ENCODE measurements at regions not wholly inside any gene's neighbourhood (a gene's known extent, or its start where the extent isn't known, plus 50 kb on each side); places are given as distances from the start of the nearest gene placed in this dataset.
"Not testable (repeated sequence)": the region's sequence is repeated elsewhere in the genome, so short reads cannot be mapped to it uniquely, and the experiment has no call there.

DNA sequence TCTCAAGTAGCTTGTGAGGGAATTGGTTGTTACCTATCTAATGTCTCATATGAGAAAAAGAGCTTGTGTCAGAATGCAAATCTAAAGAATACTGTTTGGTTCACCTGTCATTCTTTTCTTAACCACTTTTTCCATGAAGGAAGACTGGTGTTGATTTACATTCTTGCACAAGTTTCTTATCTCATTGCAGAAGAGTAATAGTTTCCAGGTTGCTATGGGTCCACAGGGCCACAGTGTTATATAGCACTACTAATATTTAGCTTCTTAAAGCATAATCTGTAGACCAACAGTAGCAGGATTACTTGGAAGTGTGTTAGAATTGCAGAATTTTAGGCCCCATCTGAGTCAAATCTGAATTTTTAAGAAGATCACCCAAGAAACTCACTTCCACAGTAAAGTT, 697.5 kb downstream of the GBE1 start:
- no peak overlapping the region for H3K27ac ChIP-seq (replicated peaks in 1 of 4)
- no peaks in the 10 kb centered on the region for H3K4me1 ChIP-seq
- no peak overlapping the region for H3K4me3 ChIP-seq
- H3K36me3 ChIP-seq = no peaks in the 10 kb centered on the region
- no peak for DNase-seq (ENCODE audit: extremely low spot score)
- no peaks in the 10 kb centered on the region for H3K27me3 ChIP-seq
- intact Hi-C loops (cut with DNase I) = no loop called here
- H3K9me3 ChIP-seq = peaks cover 0 to 7% (median 2%) of the 10 kb centered on the region in 4 donors
- TF ChIP-seq POLR2A (IDR thresholded peaks at IDR 0.05; ENCODE audit: low read depth) = no peak
- no peak for TF ChIP-seq POLR2AphosphoS5 (IDR thresholded peaks at IDR 0.05)
- no peak for TF ChIP-seq EP300 (IDR thresholded peaks at IDR 0.05)
- TF ChIP-seq, protein P1, sequence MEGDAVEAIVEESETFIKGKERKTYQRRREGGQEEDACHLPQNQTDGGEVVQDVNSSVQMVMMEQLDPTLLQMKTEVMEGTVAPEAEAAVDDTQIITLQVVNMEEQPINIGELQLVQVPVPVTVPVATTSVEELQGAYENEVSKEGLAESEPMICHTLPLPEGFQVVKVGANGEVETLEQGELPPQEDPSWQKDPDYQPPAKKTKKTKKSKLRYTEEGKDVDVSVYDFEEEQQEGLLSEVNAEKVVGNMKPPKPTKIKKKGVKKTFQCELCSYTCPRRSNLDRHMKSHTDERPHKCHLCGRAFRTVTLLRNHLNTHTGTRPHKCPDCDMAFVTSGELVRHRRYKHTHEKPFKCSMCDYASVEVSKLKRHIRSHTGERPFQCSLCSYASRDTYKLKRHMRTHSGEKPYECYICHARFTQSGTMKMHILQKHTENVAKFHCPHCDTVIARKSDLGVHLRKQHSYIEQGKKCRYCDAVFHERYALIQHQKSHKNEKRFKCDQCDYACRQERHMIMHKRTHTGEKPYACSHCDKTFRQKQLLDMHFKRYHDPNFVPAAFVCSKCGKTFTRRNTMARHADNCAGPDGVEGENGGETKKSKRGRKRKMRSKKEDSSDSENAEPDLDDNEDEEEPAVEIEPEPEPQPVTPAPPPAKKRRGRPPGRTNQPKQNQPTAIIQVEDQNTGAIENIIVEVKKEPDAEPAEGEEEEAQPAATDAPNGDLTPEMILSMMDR (IDR thresholded peaks at IDR 0.05) = no peak

DNA sequence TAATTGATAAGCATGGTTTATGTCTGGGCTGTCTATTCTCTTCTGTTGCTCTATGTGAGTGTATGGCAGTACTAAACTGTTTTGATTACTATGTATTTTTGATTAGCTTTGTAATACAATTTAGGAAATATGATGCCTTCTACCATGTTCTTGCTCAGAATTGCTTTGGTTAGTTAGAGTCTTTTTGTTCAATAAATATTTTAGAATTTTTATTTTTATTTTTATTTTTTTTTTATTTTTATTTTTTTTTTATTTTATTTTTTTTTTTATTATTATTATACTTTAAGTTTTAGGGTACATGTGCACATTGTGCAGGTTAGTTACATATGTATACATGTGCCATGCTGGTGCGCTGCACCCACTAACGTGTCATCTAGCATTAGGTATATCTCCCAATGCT, 710.3 kb downstream of the GBE1 start:
- no CpG with 5 or more reads among the region's 2 CpGs for WGBS
- DNase-seq (ENCODE audit: extremely low spot score); H3K36me3 ChIP-seq; intact Hi-C loops (cut with DNase I); H3K27me3 ChIP-seq; H3K27ac ChIP-seq (replicated peaks in 1 of 4); H3K9me3 ChIP-seq; H3K4me1 ChIP-seq; H3K4me3 ChIP-seq: not testable (repeated sequence)

DNA sequence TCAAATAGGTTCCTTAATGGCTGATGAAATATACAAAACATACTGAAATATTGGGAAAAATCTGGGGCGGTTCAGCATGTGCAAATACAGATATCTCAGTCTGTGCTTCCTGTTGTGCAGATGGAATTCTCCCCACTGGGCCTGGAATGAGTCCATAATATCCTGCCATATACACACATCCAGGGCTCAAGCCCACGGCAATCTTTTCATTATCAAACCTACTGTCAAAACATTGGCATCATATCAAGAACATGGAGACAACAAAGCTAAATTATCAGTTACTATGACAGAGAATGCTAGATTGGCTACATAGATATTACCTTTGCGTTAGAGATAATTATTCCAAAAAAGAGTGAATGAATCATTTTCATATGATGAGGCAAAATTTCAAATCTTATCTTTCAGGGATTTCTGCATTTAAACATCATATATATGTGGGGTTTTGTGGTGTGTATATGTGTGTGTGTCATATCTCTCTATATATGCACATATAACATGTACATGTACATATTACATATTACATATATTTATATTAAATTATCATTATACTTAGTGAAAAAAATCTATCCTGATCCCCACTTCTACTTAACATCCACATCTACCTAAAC, 713.3 kb downstream of the GBE1 start:
- WGBS = 58% methylated on average over 3 of the region's 3 CpGs
- TF ChIP-seq POLR2A (IDR thresholded peaks at IDR 0.05; ENCODE audit: low read depth) (no peak), EP300 (IDR thresholded peaks at IDR 0.05) (no peak), POLR2AphosphoS5 (IDR thresholded peaks at IDR 0.05) (no peak)
- TF ChIP-seq, protein P1 (IDR thresholded peaks at IDR 0.05) = no peak
- Histone ChIP-seq H3K4me3 (no peak overlapping the region), H3K9me3 (no peaks in the 10 kb centered on the region), H3K27ac (replicated peaks in 1 of 4) (no peak overlapping the region), H3K4me1 (no peaks in the 10 kb centered on the region), H3K27me3 (no peaks in the 10 kb centered on the region), H3K36me3 (no peaks in the 10 kb centered on the region)
- intact Hi-C loops (cut with DNase I) = no loop called here
- no peak for DNase-seq (ENCODE audit: extremely low spot score)

DNA sequence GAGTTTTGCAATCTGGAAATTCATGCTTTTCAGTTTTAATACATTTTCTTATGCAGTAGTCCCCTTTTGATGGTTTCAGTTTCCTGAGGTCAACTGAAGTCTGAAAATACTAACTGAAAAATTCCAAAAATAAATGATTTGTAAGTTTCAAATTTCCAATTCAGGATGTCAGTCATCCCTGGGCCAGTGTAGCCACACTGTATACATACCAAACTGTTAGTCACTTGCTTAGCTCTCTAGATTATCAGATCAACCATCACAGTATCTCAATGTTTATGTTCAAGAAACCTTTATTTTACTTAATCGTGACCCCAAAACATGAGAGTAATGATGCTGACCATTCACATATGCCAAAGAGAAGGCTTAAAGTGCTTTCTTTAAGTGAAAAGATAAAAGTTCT, 715.5 kb downstream of the GBE1 start:
- Histone ChIP-seq H3K36me3 (no peaks in the 10 kb centered on the region), H3K27me3 (no peaks in the 10 kb centered on the region), H3K4me1 (no peaks in the 10 kb centered on the region), H3K9me3 (no peaks in the 10 kb centered on the region), H3K27ac (replicated peaks in 1 of 4) (no peak overlapping the region), H3K4me3 (no peak overlapping the region)
- intact Hi-C loops (cut with DNase I) = no loop called here
- TF ChIP-seq, protein P1 (IDR thresholded peaks at IDR 0.05) = no peak
- TF ChIP-seq POLR2A (IDR thresholded peaks at IDR 0.05; ENCODE audit: low read depth) = no peak
- TF ChIP-seq POLR2AphosphoS5 (IDR thresholded peaks at IDR 0.05) = no peak
- no peak for TF ChIP-seq EP300 (IDR thresholded peaks at IDR 0.05)
- WGBS = 82% methylated on average over 1 of the region's 1 CpG
- no peak for DNase-seq (ENCODE audit: extremely low spot score)

DNA sequence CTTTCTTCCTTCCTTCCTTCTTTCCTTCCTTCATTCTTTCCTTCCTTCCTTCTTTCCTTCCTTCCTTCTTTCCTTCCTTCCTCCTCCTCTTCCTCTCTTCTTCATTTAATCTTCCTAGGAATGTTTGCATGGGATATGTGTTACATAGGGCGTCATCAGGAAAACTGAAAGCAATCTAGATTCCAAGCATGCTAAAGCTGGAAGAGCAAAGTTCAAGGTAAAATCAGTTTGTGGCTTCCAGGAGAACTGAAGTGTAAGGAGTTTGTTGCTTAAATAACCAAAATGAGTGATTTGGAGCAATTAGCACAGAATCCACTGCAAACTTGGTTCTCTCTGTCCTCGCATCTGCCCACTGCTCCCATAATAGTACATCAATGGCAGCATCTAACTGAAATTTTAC, 716.2 kb downstream of the GBE1 start:
- WGBS = 93% methylated on average over 2 of the region's 2 CpGs
- no peak overlapping the region for H3K4me3 ChIP-seq
- intact Hi-C loops (cut with DNase I) = no loop called here
- H3K4me1 ChIP-seq = no peaks in the 10 kb centered on the region
- TF ChIP-seq EP300 (IDR thresholded peaks at IDR 0.05) (no peak), POLR2A (IDR thresholded peaks at IDR 0.05; ENCODE audit: low read depth) (no peak)
- TF ChIP-seq, protein P1 (IDR thresholded peaks at IDR 0.05) = no peak
- no peaks in the 10 kb centered on the region for H3K9me3 ChIP-seq
- no peak overlapping the region for H3K27ac ChIP-seq (replicated peaks in 1 of 4)
- no peak for DNase-seq (ENCODE audit: extremely low spot score)
- no peaks in the 10 kb centered on the region for H3K36me3 ChIP-seq
- H3K27me3 ChIP-seq = no peaks in the 10 kb centered on the region

All from esophagus muscularis mucosa (tissue), 4 donors.